Fibroblast of lung (primary cell): ENCODE measurements at regions not wholly inside any gene's neighbourhood (a gene's known extent, or its start where the extent isn't known, plus 50 kb on each side); places are given as distances from the start of the nearest gene placed in this dataset.

ENCODE experiments used
- DNase-seq, 2 donors: peaks; one replicate each; pipeline versions ENCODE4 v3.0.0 to v3.0.0-alpha.2; 2010; ENCODE audit warnings: low read depth in 2 of 2
- H2AFZ ChIP-seq: 2 replicates; pipeline ENCODE4 v1.5.1; 2012; ENCODE audit warnings: low read length, control low read depth, inconsistent platforms
- H3K27ac ChIP-seq: 2 replicates; pipeline ENCODE4 v1.5.1; 2011; ENCODE audit warnings: low read length, control low read depth; ENCODE audit not compliant: insufficient read depth
- H3K27me3 ChIP-seq: 2 replicates; pipeline ENCODE4 v1.5.1; 2011; ENCODE audit warnings: mild to moderate bottlenecking, low read length; ENCODE audit not compliant: control insufficient read depth, insufficient read depth
- H3K36me3 ChIP-seq: 2 replicates; pipeline ENCODE4 v1.5.1; 2011; ENCODE audit warnings: low read length; ENCODE audit not compliant: control insufficient read depth, insufficient read depth
- H3K4me1 ChIP-seq: 2 replicates; pipeline ENCODE4 v1.5.1; 2011; ENCODE audit warnings: low read length; ENCODE audit not compliant: control insufficient read depth, insufficient read depth; ENCODE audit errors: extremely low read depth
- H3K4me2 ChIP-seq: 2 replicates; pipeline ENCODE4 v1.5.1; 2011; ENCODE audit warnings: low read length, control low read depth; ENCODE audit not compliant: insufficient read depth; ENCODE audit errors: extremely low read depth
- H3K4me3 ChIP-seq, 4 experiments: fragments of 200-600 bp in 1 of 4; sonication (generic) in 1 of 4; replicated peaks in 1 of 4; 2 replicates each; pipeline ENCODE4 v1.5.1; 2011 to 2016; ENCODE audit warnings: low read length in 4 of 4, low read depth in 3 of 4, mild to moderate bottlenecking in 3 of 4, control low read depth in 2 of 4, inconsistent platforms in 1 of 4, mixed read lengths in 1 of 4; ENCODE audit not compliant: insufficient read depth in 1 of 4; ENCODE audit errors: control extremely low read depth in 1 of 4
- H3K79me2 ChIP-seq: 2 replicates; pipeline ENCODE4 v1.5.1; 2012; ENCODE audit warnings: mild to moderate bottlenecking, low read length, inconsistent platforms; ENCODE audit not compliant: control insufficient read depth, insufficient read depth
- H3K9ac ChIP-seq: 2 replicates; pipeline ENCODE4 v1.5.1; 2011; ENCODE audit warnings: mild to moderate bottlenecking, low read length, control low read depth; ENCODE audit not compliant: insufficient read depth
- H3K9me3 ChIP-seq: 2 replicates; pipeline ENCODE4 v1.5.1; 2012; ENCODE audit warnings: low read depth, low read length; ENCODE audit not compliant: control insufficient read depth, insufficient read depth
- H4K20me1 ChIP-seq: 2 replicates; pipeline ENCODE4 v1.5.1; 2011; ENCODE audit warnings: low read length; ENCODE audit not compliant: control insufficient read depth, insufficient read depth; ENCODE audit errors: extremely low read depth
- EZH2 ChIP-seq: IDR thresholded peaks from 2 replicates; pipeline ENCODE4 v1.5.1; 2012; ENCODE audit warnings: low read length, control low read depth, mild to moderate bottlenecking; ENCODE audit errors: missing control alignments
- TF ChIP-seq, protein P1 (sequence below), 2 donors: IDR thresholded peaks in 1 of 2; conservative IDR thresholded peaks in 1 of 2; 1 replicate in 1 of 2; 2 replicates in 1 of 2; pipeline ENCODE4 v1.5.1; 2011 to 2012; ENCODE audit warnings: low read length in 2 of 2, control low read depth in 1 of 2, inconsistent platforms in 1 of 2, low read depth in 1 of 2, mild to moderate bottlenecking in 1 of 2

- no peaks in the 10 kb centered on the region for H3K27me3 ChIP-seq
- H3K36me3 ChIP-seq, result no peaks in the 10 kb centered on the region
- no peak overlapping the region for H3K9ac ChIP-seq
- H4K20me1 ChIP-seq, result no peaks in the 10 kb centered on the region
- DNase-seq, result no peak
- H3K4me1 ChIP-seq, result peaks cover 2% of the 10 kb centered on the region
- TF ChIP-seq, protein P1, sequence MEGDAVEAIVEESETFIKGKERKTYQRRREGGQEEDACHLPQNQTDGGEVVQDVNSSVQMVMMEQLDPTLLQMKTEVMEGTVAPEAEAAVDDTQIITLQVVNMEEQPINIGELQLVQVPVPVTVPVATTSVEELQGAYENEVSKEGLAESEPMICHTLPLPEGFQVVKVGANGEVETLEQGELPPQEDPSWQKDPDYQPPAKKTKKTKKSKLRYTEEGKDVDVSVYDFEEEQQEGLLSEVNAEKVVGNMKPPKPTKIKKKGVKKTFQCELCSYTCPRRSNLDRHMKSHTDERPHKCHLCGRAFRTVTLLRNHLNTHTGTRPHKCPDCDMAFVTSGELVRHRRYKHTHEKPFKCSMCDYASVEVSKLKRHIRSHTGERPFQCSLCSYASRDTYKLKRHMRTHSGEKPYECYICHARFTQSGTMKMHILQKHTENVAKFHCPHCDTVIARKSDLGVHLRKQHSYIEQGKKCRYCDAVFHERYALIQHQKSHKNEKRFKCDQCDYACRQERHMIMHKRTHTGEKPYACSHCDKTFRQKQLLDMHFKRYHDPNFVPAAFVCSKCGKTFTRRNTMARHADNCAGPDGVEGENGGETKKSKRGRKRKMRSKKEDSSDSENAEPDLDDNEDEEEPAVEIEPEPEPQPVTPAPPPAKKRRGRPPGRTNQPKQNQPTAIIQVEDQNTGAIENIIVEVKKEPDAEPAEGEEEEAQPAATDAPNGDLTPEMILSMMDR (conservative IDR thresholded peaks at IDR 0.05 in 1 of 2, IDR thresholded peaks at IDR 0.05 in 1 of 2; ENCODE audit: low read depth in 1 of 2, low read length in 2 of 2), result no peak
- no peaks in the 10 kb centered on the region for H3K9me3 ChIP-seq
- no peaks in the 10 kb centered on the region for H3K79me2 ChIP-seq
- H3K4me2 ChIP-seq, result no peak overlapping the region
- no peak overlapping the region for H3K27ac ChIP-seq
- H3K4me3 ChIP-seq, result no peak overlapping the region
- no peak overlapping the region for H2AFZ ChIP-seq
Measured at GRCh38 chr19:28927456-28927855, 285.5 kb downstream of the UQCRFS1 start.

DNA sequence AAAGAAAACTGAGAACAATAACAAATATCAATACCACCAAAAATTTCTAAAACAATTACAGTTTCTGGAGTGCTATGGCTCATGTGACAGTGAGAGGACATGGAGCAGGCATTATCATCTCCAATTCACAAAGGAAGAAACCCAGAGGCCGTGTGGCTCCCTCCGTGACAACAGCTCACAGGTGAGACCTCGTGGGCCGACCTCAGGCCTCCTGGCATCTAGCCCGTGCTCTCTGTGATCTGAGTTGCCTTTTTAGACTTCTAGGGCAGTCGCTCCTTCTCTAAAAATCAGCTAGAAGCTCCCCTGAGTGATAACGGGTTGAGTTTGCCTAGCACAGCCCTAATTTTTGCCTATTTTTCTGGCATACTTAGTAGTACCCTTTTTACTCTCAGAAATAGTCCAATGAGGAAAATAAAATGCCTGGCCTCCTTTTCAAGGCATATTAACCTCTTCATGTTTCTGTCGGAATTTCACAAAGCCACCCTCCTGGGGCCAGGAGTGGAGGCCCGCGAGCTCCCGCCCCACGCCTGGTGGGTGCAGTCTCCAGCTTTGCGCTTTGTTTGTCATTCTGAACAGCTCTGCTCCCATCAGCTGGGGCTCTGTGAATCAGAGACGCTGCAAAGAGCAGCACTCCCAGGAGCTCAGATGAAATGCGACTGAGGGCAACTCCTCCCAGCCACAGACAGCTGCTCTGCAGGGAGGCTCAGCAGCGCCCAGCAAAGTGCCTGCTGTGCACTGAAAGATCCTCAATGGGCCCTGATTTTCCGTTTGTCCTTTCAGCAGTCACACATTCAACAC is 292.5 kb downstream of the UQCRFS1 start:
- no peak overlapping the region for H2AFZ ChIP-seq
- no peaks in the 10 kb centered on the region for H3K4me1 ChIP-seq
- H3K9ac ChIP-seq, result no peak overlapping the region
- no peak for TF ChIP-seq EZH2
- TF ChIP-seq, protein P1 (conservative IDR thresholded peaks at IDR 0.05 in 1 of 2, IDR thresholded peaks at IDR 0.05 in 1 of 2; ENCODE audit: low read depth in 1 of 2, low read length in 2 of 2), result no peak
- no peak overlapping the region for H3K4me3 ChIP-seq
- no peak overlapping the region for H3K27ac ChIP-seq
- no peak overlapping the region for H3K4me2 ChIP-seq
- DNase-seq, result no peak
- no peaks in the 10 kb centered on the region for H3K9me3 ChIP-seq
- no peaks in the 10 kb centered on the region for H3K79me2 ChIP-seq
- H3K27me3 ChIP-seq, result no peaks in the 10 kb centered on the region
- H3K36me3 ChIP-seq, result no peaks in the 10 kb centered on the region
- no peaks in the 10 kb centered on the region for H4K20me1 ChIP-seq

DNA sequence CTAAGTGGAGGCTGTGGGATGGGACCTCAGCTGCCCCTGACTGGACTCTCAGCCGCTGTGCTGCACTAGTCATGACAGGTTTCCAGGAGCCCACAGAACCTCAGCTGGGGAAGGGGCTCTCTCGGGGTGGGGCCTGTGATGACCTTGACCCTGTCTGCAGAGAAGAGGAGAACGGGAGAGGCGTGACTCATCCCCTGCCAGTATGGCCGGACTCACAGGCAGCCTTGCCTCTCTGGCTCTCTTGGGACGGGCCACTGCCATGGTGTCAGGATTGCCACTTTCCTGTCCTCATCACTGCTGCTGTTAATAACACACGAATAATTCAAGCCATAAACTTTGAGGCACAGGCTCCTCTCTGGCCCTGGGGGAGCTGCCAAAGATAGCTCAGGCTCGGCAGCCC is 295.3 kb downstream of the UQCRFS1 start:
- no peak overlapping the region for H3K4me2 ChIP-seq
- H3K9me3 ChIP-seq, result no peaks in the 10 kb centered on the region
- no peak overlapping the region for H3K27ac ChIP-seq
- no peak overlapping the region for H3K4me3 ChIP-seq
- no peak for DNase-seq
- no peak for TF ChIP-seq EZH2
- TF ChIP-seq, protein P1 (conservative IDR thresholded peaks at IDR 0.05 in 1 of 2, IDR thresholded peaks at IDR 0.05 in 1 of 2; ENCODE audit: low read depth in 1 of 2, low read length in 2 of 2), result no peak
- no peaks in the 10 kb centered on the region for H3K27me3 ChIP-seq
- no peak overlapping the region for H2AFZ ChIP-seq
- no peaks in the 10 kb centered on the region for H4K20me1 ChIP-seq
- H3K79me2 ChIP-seq, result no peaks in the 10 kb centered on the region
- H3K9ac ChIP-seq, result no peak overlapping the region
- no peaks in the 10 kb centered on the region for H3K4me1 ChIP-seq
- no peaks in the 10 kb centered on the region for H3K36me3 ChIP-seq
